AG09319 (cell line): ENCODE measurements at regions not wholly inside any gene's neighbourhood (a gene's known extent, or its start where the extent isn't known, plus 50 kb on each side); places are given as distances from the start of the nearest gene placed in this dataset.

Experiments used
- DNase-seq: peaks from one replicate; pipeline ENCODE4 v3.0.0-alpha.2; 2010; ENCODE audit warnings: low read depth; ENCODE audit errors: extremely low read depth
- CTCF ChIP-seq: IDR thresholded peaks from 2 replicates; pipeline ENCODE4 v1.5.1; 2011; ENCODE audit warnings: low read depth, mild to moderate bottlenecking, inconsistent platforms, low read length, moderate library complexity

- no peak for DNase-seq
- no peak for TF ChIP-seq CTCF
These were observed 614.6 kb upstream of the CPEB2 start for GRCh38 chr4:14387647-14388046.

- no peak for TF ChIP-seq CTCF
- DNase-seq, result no peak
These were observed 609.9 kb upstream of the CPEB2 start for GRCh38 chr4:14392378-14392777.

GRCh38 chr4:14396183-14396582, 606.1 kb upstream of the CPEB2 start:
- TF ChIP-seq CTCF, result no peak
- DNase-seq, result no peak

DNA sequence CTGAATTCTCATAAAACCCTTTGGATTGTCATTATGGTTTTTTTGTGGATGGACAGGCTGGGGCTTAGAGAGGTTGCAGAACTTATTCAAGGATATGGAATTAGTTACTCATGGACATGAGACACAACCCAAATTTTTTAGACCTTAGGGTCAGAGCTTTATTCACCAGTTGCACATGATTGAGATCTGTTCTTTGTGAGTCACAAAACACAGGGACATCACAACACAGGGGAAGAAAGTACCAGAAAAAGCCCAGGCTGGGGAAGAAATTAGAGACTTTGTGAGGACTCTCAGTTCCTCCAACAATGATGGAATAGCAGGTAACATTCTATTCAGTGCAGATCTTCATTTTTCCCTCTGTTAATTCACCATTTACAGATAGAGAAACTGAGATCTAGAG, 602.4 kb upstream of the CPEB2 start:
- DNase-seq, result no peak
- TF ChIP-seq CTCF, result no peak

- TF ChIP-seq CTCF, result no peak
- DNase-seq, result no peak
These were observed 602.0 kb upstream of the CPEB2 start for GRCh38 chr4:14400307-14400706.

DNA sequence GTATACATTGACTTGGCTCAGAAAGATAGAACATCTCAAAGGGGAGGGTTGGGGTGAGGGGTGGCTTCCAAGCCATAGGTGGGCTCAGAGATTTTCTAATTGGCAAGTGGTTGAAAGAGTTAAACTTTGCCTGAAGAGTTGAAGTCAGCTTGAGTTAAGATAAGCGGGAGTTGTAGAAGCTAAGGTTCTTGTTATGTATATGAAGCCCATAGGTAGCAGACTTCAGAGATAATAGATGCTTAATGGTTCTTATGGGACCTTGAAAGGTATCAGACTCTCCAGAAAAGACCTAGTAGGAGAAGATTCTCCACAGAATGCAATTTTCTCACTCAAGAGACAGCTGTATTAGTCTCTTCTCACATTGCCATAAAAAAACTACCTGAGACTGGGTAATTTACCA, 599.1 kb upstream of the CPEB2 start:
- DNase-seq, result no peak
- no peak for TF ChIP-seq CTCF

DNA sequence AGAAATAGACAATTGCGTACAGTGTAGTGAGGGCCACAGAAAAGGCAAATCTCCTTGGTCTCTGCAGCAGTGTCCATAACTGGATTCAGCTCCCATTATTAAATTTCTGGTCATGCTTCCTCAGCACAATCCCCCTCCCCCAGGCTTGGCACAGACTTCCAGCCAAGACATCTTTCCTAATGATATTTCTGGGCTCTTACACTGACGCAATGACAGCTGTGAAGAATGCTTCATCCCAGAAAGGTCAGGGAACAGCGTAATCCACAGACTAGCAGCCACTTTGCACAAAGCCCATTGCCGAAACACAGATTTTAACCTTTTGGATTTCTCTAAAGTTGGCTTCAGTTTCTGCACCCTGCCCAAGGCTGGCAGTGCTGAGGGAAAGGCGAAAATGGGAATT, 597.6 kb upstream of the CPEB2 start:
- no peak for TF ChIP-seq CTCF
- DNase-seq, result no peak
